NT2/D1 (cell line): ENCODE measurements at regions not wholly inside any gene's neighbourhood (a gene's known extent, or its start where the extent isn't known, plus 50 kb on each side); places are given as distances from the start of the nearest gene placed in this dataset.
"Not testable (repeated sequence)": the region's sequence is repeated elsewhere in the genome, so short reads cannot be mapped to it uniquely, and the experiment has no call there.

Experiments used
- DNase-seq: peaks from one replicate; pipeline ENCODE4 v3.0.0-alpha.2; 2011; ENCODE audit warnings: low read depth, low spot score
- H3K27me3 ChIP-seq: 2 replicates; pipeline ENCODE4 v1.6.0; 2011; ENCODE audit warnings: mild to moderate bottlenecking; ENCODE audit not compliant: insufficient read length, insufficient read depth
- H3K36me3 ChIP-seq: 2 replicates; pipeline ENCODE4 v1.6.1; 2011; ENCODE audit warnings: mild to moderate bottlenecking, low read length, mixed read lengths; ENCODE audit not compliant: insufficient read depth, insufficient read length
- H3K4me1 ChIP-seq: 2 replicates; pipeline ENCODE4 v1.5.1; 2011; ENCODE audit not compliant: insufficient read depth, insufficient read length
- H3K4me3 ChIP-seq: 2 replicates; pipeline ENCODE4 v1.5.1; 2011; ENCODE audit warnings: low read depth; ENCODE audit not compliant: insufficient read length
- H3K9ac ChIP-seq: 2 replicates; pipeline ENCODE4 v1.6.0; 2011; ENCODE audit warnings: low read depth; ENCODE audit not compliant: insufficient read length
- H3K9me3 ChIP-seq: 2 replicates; pipeline ENCODE4 v1.5.1; 2011; ENCODE audit warnings: mild to moderate bottlenecking, low read length; ENCODE audit not compliant: insufficient read depth
- SUZ12 ChIP-seq: IDR thresholded peaks from 2 replicates; pipeline ENCODE4 v1.6.1; 2011; ENCODE audit not compliant: insufficient read length, insufficient read depth; ENCODE audit errors: extremely low read depth
- YY1 ChIP-seq: IDR thresholded peaks from 2 replicates; pipeline ENCODE4 v1.6.1; 2011; ENCODE audit not compliant: insufficient read length, insufficient read depth
- ZNF274 ChIP-seq: IDR thresholded peaks from 2 replicates; pipeline ENCODE4 v1.6.1; 2011; ENCODE audit warnings: mild to moderate bottlenecking, low read depth, low read length

- Histone ChIP-seq H3K36me3 (no peaks in the 10 kb centered on the region), H3K4me1 (no peaks in the 10 kb centered on the region), H3K4me3 (no peak overlapping the region), H3K9ac (no peak overlapping the region), H3K27me3 (no peaks in the 10 kb centered on the region), H3K9me3 (no peaks in the 10 kb centered on the region)
- no peak for DNase-seq
- TF ChIP-seq ZNF274 (no peak), YY1 (no peak), SUZ12 (no peak)
Observed at GRCh38 chr19:30286378-30286777, 85.8 kb upstream of the ZNF536 start.

GRCh38 chr19:30287259-30287658 is 84.9 kb upstream of the ZNF536 start:
- Histone ChIP-seq H3K27me3 (no peaks in the 10 kb centered on the region), H3K4me3 (no peak overlapping the region), H3K36me3 (no peaks in the 10 kb centered on the region), H3K9ac (no peak overlapping the region), H3K9me3 (no peaks in the 10 kb centered on the region), H3K4me1 (no peaks in the 10 kb centered on the region)
- no peak for TF ChIP-seq YY1
- no peak for TF ChIP-seq SUZ12
- no peak for TF ChIP-seq ZNF274
- DNase-seq: no peak

- Histone ChIP-seq H3K9me3 (no peaks in the 10 kb centered on the region), H3K4me1 (no peaks in the 10 kb centered on the region)
- TF ChIP-seq ZNF274: no peak
- TF ChIP-seq SUZ12: no peak
- TF ChIP-seq YY1: no peak
Observed at GRCh38 chr19:30287973-30288372, 84.2 kb upstream of the ZNF536 start.

GRCh38 chr19:30288911-30289310 is 83.3 kb upstream of the ZNF536 start:
- Histone ChIP-seq H3K36me3 (no peaks in the 10 kb centered on the region), H3K9ac (no peak overlapping the region), H3K4me1 (no peaks in the 10 kb centered on the region), H3K27me3 (no peaks in the 10 kb centered on the region), H3K9me3 (no peaks in the 10 kb centered on the region), H3K4me3 (no peak overlapping the region)
- TF ChIP-seq ZNF274 (no peak), SUZ12 (no peak), YY1 (no peak)
- no peak for DNase-seq

More at GRCh38 chr19:30287973-30288372, 84.2 kb upstream of the ZNF536 start:
- H3K27me3 ChIP-seq: no peaks in the 10 kb centered on the region
- H3K4me3 ChIP-seq: no peak overlapping the region
- no peaks in the 10 kb centered on the region for H3K36me3 ChIP-seq
- no peak overlapping the region for H3K9ac ChIP-seq
- DNase-seq: no peak

- Histone ChIP-seq H3K9me3 (no peaks in the 10 kb centered on the region), H3K27me3 (no peaks in the 10 kb centered on the region), H3K9ac (no peak overlapping the region), H3K4me1 (no peaks in the 10 kb centered on the region), H3K4me3 (no peak overlapping the region), H3K36me3 (no peaks in the 10 kb centered on the region)
- TF ChIP-seq ZNF274 (no peak), SUZ12 (no peak), YY1 (no peak)
- DNase-seq: no peak
Observed at GRCh38 chr19:30289336-30289735, 82.8 kb upstream of the ZNF536 start.

- H3K36me3 ChIP-seq, H3K4me1 ChIP-seq, H3K9me3 ChIP-seq, DNase-seq, H3K27me3 ChIP-seq, H3K4me3 ChIP-seq, H3K9ac ChIP-seq: not testable (repeated sequence)
Observed at GRCh38 chr19:30290805-30291204, 81.4 kb upstream of the ZNF536 start.

- no peak for DNase-seq
- Histone ChIP-seq H3K4me1 (peaks cover 3% of the 10 kb centered on the region), H3K27me3 (no peaks in the 10 kb centered on the region), H3K4me3 (no peak overlapping the region), H3K9ac (no peak overlapping the region), H3K9me3 (no peaks in the 10 kb centered on the region), H3K36me3 (no peaks in the 10 kb centered on the region)
- TF ChIP-seq SUZ12 (no peak), YY1 (no peak), ZNF274 (no peak)
Observed at GRCh38 chr19:30293051-30293785, 79.0 kb upstream of the ZNF536 start.

GRCh38 chr19:30297969-30298368 is 74.2 kb upstream of the ZNF536 start:
- no peaks in the 10 kb centered on the region for H3K36me3 ChIP-seq
- no peak for DNase-seq
- no peak overlapping the region for H3K4me3 ChIP-seq
- H3K9me3 ChIP-seq: no peaks in the 10 kb centered on the region
- no peak overlapping the region for H3K9ac ChIP-seq
- no peaks in the 10 kb centered on the region for H3K27me3 ChIP-seq
- TF ChIP-seq YY1 (no peak), SUZ12 (no peak), ZNF274 (no peak)
- peaks cover 3% of the 10 kb centered on the region for H3K4me1 ChIP-seq
